B cell (primary cell): ENCODE measurements at regions not wholly inside any gene's neighbourhood (a gene's known extent, or its start where the extent isn't known, plus 50 kb on each side); places are given as distances from the start of the nearest gene placed in this dataset.

ENCODE experiments used
- ATAC-seq: fragments of 200-7000 bp; cut with Tn5 transposase; one replicate; pipeline ENCODE4 v1.10.0; 2021; ENCODE audit warnings: low read depth, mild to moderate bottlenecking, moderate number of reproducible peaks, moderate library complexity
- CTCF ChIA-PET: fragments of 350-600 bp; sonication (Branson Sonifier 250); formaldehyde crosslinking; loops from one replicate; lab custom pipeline; 2021; ENCODE audit warnings: antibody characterized with exemption, inconsistent platforms; lab: Charles Lee
- POLR2A ChIA-PET: fragments of 350-600 bp; sonication (Branson Sonifier 250); formaldehyde crosslinking; loops from one replicate; lab custom pipeline; 2021; ENCODE audit warnings: antibody characterized with exemption; lab: Charles Lee
- DNase-seq: peaks from one replicate; pipeline ENCODE4 v3.0.0; 2013
- H2AFZ ChIP-seq: 2 replicates; pipeline ENCODE4 v1.6.1; 2012; ENCODE audit warnings: mild to moderate bottlenecking, low read depth, low read length; ENCODE audit not compliant: insufficient read depth, poor library complexity, severe bottlenecking
- H3K27ac ChIP-seq, 2 donors: 1 replicate in 1 of 2; 2 replicates in 1 of 2; pipeline ENCODE4 v1.5.1; 2012 to 2013; ENCODE audit warnings: low read length in 2 of 2, mild to moderate bottlenecking in 2 of 2, moderate library complexity in 1 of 2
- H3K27me3 ChIP-seq, 4 experiments: fragments of 200-600 bp in 1 of 4; sonication (generic) in 1 of 4; replicated peaks in 1 of 4; 1 replicate in 2 of 4; 2 replicates in 2 of 4; pipeline versions ENCODE4 v1.6.1 to v1.7.0; 2013 to 2016; ENCODE audit warnings: low read length in 3 of 4, mild to moderate bottlenecking in 2 of 4, mixed read lengths in 1 of 4, moderate library complexity in 1 of 4; ENCODE audit not compliant: insufficient read depth in 4 of 4, control insufficient read depth in 3 of 4; ENCODE audit errors: control extremely low read depth in 1 of 4
- H3K36me3 ChIP-seq, 2 experiments: replicated peaks in 1 of 2; 1 replicate in 1 of 2; 2 replicates in 1 of 2; pipeline versions ENCODE4 v1.6.1 to v1.7.1; 2013; ENCODE audit warnings: low read length in 1 of 2; ENCODE audit not compliant: insufficient read depth in 2 of 2, control insufficient read depth in 1 of 2; ENCODE audit errors: control extremely low read depth in 1 of 2, extremely low read depth in 1 of 2
- H3K4me1 ChIP-seq, 2 donors: fragments of 200-600 bp in 1 of 2; sonication (generic) in 1 of 2; 1 replicate in 1 of 2; 2 replicates in 1 of 2; pipeline versions ENCODE4 v1.5.1 to v1.6.1; 2013 to 2017; ENCODE audit warnings: low read length in 2 of 2; ENCODE audit not compliant: control insufficient read depth in 2 of 2, insufficient read depth in 2 of 2
- H3K4me2 ChIP-seq: replicated peaks from 2 replicates; pipeline ENCODE3; 2012; ENCODE audit warnings: mild to moderate bottlenecking, low read depth, low read length; ENCODE audit not compliant: poor library complexity, severe bottlenecking
- H3K4me3 ChIP-seq, 5 experiments: fragments of 200-600 bp in 1 of 5; sonication (generic) in 1 of 5; 1 replicate in 3 of 5; 2 replicates in 2 of 5; pipeline versions ENCODE4 v1.5.1 to v1.7.0; 2011 to 2016; ENCODE audit warnings: low read length in 4 of 5, mild to moderate bottlenecking in 4 of 5, low read depth in 2 of 5, control low read depth in 1 of 5, moderate library complexity in 1 of 5; ENCODE audit not compliant: insufficient read depth in 1 of 5; ENCODE audit errors: control extremely low read depth in 1 of 5, extremely low read depth in 1 of 5
- H3K79me2 ChIP-seq: fragments of 200-600 bp; sonication (generic); one replicate; pipeline ENCODE4 v1.6.0; 2016; ENCODE audit warnings: low read length; ENCODE audit not compliant: control insufficient read depth, insufficient read depth
- H3K9ac ChIP-seq: fragments of 200-600 bp; sonication (generic); 2 replicates; pipeline ENCODE4 v1.6.1; 2017; ENCODE audit warnings: mild to moderate bottlenecking, low read length, moderate library complexity
- H3K9me3 ChIP-seq, 3 donors: one replicate each; pipeline versions ENCODE4 v1.6.1 to v1.7.1; 2013; ENCODE audit warnings: low read length in 2 of 3; ENCODE audit not compliant: control insufficient read depth in 2 of 3, insufficient read depth in 1 of 3; ENCODE audit errors: control extremely low read depth in 1 of 3
- H4K20me1 ChIP-seq: 2 replicates; pipeline ENCODE4 v1.6.0; 2012; ENCODE audit warnings: mild to moderate bottlenecking, low read length; ENCODE audit not compliant: insufficient read depth, control insufficient read depth, poor library complexity, severe bottlenecking
- H3K27ac Mint-ChIP-seq: one replicate; pipeline ENCODE4 v1.8.0; 2021; ENCODE audit warnings: mixed read lengths
- H3K27me3 Mint-ChIP-seq: one replicate; pipeline ENCODE4 v1.8.0; 2021; ENCODE audit warnings: mixed read lengths
- H3K4me1 Mint-ChIP-seq: one replicate; pipeline ENCODE4 v1.8.0; 2021; ENCODE audit warnings: mixed read lengths
- H3K4me3 Mint-ChIP-seq: one replicate; pipeline ENCODE4 v1.8.0; 2021; ENCODE audit warnings: mixed read lengths
- H3K9me3 Mint-ChIP-seq: one replicate; pipeline ENCODE4 v1.8.0; 2022; ENCODE audit warnings: mixed read lengths; ENCODE audit not compliant: insufficient read depth
- CTCF ChIP-seq: fragments of 200-600 bp; IDR thresholded peaks from one replicate; pipeline ENCODE4 v1.8.0; 2022; ENCODE audit warnings: antibody characterized with exemption, mild to moderate bottlenecking
- EZH2 ChIP-seq: IDR thresholded peaks from 2 replicates; pipeline ENCODE4 v1.6.1; 2012; ENCODE audit warnings: borderline replicate concordance, low read depth, mild to moderate bottlenecking, moderate library complexity, low read length; ENCODE audit not compliant: insufficient read depth, poor library complexity, severe bottlenecking
- WGBS: methylation state at CpG from one replicate; pipeline ENCODE4 v1.1.5; 2013; ENCODE audit warnings: missing lambda C conversion rate; ENCODE audit not compliant: insufficient coverage; 5-methylcytosine and 5-hydroxymethylcytosine counted together
- intact Hi-C: fragments of 100-400 bp; cut with micrococcal nuclease; formaldehyde crosslinking; loops from one replicate; pipeline ENCODE4 v1.10.0; 2022

- Histone ChIP-seq H3K27me3 (no peaks in the 10 kb centered on the region), H3K79me2 (no peaks in the 10 kb centered on the region), H3K9ac (no peak overlapping the region), H3K9me3 (no peaks in the 10 kb centered on the region), H4K20me1 (no peaks in the 10 kb centered on the region), H3K36me3 (no peaks in the 10 kb centered on the region), H3K4me1 (no peaks in the 10 kb centered on the region), H3K4me2 (no peak overlapping the region), H3K27ac (no peak overlapping the region), H3K4me3 (no peak overlapping the region), H2AFZ (no peak overlapping the region)
- Mint-ChIP-seq H3K27ac (no peak overlapping the region), H3K4me3 (no peak overlapping the region), H3K4me1 (no peaks in the 10 kb centered on the region), H3K27me3 (no peaks in the 10 kb centered on the region), H3K9me3 (peaks cover 1% of the 10 kb centered on the region)
- DNase-seq: no peak
- WGBS: no CpG with 5 or more reads among the region's 1 CpG
- ChIA-PET CTCF (no interaction called here), POLR2A (no interaction called here)
- no peak for ATAC-seq
- TF ChIP-seq EZH2: no peak
- TF ChIP-seq CTCF: no peak
- intact Hi-C loops: no loop called here
Observed at GRCh38 chr4:57205580-57205979, 95.4 kb upstream of the IGFBP7 start.

GRCh38 chr4:57200799-57201327 is 90.7 kb upstream of the IGFBP7 start:
- POLR2A ChIA-PET: no interaction called here
- no peak for ATAC-seq
- Histone ChIP-seq H3K9me3 (peaks cover 0 to under 1% (median 0%) of the 10 kb centered on the region in 3 donors), H4K20me1 (no peaks in the 10 kb centered on the region), H2AFZ (no peak overlapping the region), H3K79me2 (no peaks in the 10 kb centered on the region), H3K27ac (no peak overlapping the region), H3K36me3 (no peaks in the 10 kb centered on the region), H3K9ac (no peak overlapping the region), H3K4me3 (no peak overlapping the region), H3K4me2 (no peak overlapping the region), H3K4me1 (no peaks in the 10 kb centered on the region), H3K27me3 (no peaks in the 10 kb centered on the region)
- no peak overlapping the region for H3K4me3 Mint-ChIP-seq
- H3K9me3 Mint-ChIP-seq: no peaks in the 10 kb centered on the region
- intact Hi-C loops: no loop called here
- CTCF ChIA-PET: interaction anchor here (0.9 kb wide), 1 partner anchor 9 kb away, joined by 3 read pairs; no protein-coding TSS in a partner anchor
- peaks cover 5% of the 10 kb centered on the region for H3K27me3 Mint-ChIP-seq
- no peaks in the 10 kb centered on the region for H3K4me1 Mint-ChIP-seq
- no peak for DNase-seq
- no peak for TF ChIP-seq CTCF
- no peak for TF ChIP-seq EZH2
- 86% methylated on average over 4 of the region's 7 CpGs for WGBS
- no peak overlapping the region for H3K27ac Mint-ChIP-seq
